Activated CD4-positive, alpha-beta T cell treated with anti-CD3 and anti-CD28 coated beads, Interleukin-2, amount 50 U/mL, for 1 hour (primary cell): ENCODE measurements at regions not wholly inside any gene's neighbourhood (a gene's known extent, or its start where the extent isn't known, plus 50 kb on each side); places are given as distances from the start of the nearest gene placed in this dataset.

Experiments
- DNase-seq: peaks from one replicate; pipeline ENCODE4 v3.0.0-alpha.2; 2020

DNA sequence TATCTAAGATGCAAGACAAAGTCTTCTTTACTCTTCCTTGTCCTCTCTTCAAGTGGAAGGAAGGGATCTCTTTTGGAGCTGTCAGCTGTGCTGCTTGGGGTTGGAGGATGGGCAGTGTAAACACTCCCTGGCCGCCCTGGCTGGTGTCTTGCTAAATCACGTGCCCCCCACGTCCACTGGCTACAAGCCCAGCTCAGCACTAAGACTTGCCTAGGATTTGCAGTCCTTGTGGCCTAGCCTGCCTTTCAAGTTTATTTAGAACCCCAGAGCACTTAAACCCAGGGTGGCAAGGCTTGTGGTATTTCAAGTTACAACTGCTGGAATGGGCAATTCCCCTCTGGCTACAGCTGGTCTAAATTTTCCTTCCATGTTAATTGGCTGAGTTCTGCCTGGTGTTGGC lies 272.4 kb upstream of the MYO3A start:
- DNase-seq, result no peak

DNA sequence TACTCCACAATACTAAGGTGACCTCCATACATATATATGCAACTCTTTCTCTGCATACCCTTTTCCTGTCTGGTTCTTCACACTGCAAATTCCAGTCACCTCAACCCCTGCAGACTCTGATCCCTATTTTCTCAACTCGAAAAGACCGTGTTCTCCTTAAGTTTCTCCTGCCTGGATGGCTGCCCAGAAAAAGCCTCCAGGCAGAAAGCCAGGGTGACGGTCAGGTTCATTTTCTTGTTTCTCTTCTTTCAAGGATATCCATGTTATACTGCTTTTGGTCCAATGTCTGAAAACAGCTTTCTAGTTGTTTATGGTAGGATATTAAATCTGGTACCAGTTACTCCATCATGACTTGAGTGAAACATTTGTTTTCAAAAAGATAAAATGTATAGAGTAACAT lies 267.8 kb upstream of the MYO3A start:
- no peak for DNase-seq

DNA sequence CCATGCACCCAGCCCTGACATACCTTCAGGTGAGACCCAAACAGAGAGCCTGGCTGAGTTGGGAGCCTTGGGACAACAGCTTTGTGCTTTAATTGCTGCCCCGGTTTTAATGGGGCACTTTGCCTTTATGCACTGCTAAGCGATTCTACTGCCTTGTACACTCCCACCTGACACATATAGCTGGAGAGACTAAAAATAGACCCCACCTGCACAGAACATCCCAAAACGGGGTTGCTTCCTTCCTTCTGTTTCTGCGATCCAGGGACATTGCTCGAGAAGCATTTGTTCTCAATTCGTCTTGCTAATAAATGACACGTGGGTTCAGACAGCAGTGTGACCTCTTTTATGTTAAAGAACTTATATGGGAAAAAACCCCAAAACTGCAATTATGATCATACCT lies 258.8 kb upstream of the MYO3A start:
- no peak for DNase-seq

DNA sequence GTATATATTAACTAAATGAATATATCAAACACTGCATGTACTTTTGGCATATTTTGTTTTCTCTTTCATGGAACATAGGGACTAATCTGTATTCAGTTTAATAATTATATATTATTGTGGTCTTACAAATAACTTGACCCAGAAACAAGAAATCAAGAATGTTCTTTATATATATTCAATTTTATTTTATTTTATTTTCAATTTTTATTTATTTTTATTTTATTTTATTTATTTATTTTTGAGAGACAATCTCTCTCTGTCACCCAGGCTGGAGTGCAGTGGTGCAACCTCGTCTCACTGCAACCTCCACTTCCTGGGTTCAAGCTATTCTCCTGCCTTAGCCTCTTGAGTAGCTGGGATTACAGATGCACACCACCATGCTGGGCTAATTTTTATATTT lies 258.4 kb upstream of the MYO3A start:
- DNase-seq, result no peak

DNA sequence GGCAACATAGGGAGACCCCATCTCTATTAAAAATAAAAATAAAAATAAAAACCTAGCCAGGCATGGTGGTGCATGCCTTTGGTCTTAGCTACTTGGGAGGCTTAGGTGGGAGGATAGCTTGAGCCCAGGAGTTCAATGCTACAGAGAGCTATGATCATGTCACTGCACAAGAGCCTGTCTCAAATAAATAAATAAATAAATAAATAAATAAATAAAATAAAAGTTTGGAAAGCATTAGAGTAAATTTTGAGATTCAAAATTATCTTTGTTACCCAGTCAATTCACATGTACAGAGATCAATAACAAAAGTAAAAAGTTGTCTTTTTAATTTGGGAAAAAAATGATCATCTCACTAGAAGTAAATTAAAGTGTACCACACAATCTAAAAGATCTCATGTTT lies 255.8 kb upstream of the MYO3A start:
- no peak for DNase-seq

DNA sequence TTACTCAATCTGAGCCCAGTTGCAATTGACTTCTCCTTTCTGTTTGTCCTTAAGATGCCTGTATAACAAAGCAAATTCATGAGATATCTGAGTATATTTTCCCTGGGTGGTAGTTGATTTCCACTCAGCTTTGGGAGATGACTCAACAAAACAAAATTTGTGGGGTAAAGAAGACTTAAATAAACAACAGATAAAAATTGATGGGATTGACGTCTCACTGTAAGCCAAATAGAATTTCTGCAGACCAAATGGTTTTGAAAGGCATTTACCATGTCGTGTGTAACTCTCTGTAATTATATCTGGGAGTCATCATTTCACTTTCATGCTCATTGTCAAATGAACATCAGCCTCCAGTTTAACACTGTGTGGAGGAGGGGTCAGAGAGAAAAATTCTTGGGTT lies 255.4 kb upstream of the MYO3A start:
- no peak for DNase-seq

DNA sequence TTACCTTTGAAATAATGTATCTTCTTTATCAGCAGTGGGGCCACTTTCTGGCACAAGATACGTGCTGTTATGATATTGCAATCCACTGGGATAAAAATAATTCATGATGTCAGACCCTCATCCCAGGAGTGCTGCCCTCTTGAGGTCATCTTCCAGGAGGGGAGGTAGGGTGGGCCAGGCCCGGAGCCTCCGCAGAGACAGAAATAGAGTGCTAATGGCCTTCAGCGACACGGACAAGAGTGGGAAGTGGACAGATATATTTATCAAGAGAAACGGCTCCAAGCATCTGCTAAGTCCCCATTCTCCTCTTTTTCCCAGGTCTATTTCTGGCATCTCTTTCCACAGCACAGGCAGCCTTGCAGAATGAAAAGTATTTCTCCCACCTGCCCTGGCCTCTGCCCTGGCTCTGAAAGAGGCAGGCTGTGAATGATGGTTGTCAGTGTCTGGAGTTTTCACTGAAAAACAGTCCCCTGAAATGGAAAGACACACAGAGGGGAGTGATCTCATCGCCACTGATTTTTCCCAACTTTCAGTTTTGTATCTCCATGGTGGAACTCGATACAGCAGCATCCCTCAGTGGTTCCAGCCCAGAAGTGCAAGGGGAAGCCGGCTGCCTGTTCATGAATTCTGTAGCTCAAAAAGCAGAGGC lies 251.7 kb upstream of the MYO3A start:
- no peak for DNase-seq

DNA sequence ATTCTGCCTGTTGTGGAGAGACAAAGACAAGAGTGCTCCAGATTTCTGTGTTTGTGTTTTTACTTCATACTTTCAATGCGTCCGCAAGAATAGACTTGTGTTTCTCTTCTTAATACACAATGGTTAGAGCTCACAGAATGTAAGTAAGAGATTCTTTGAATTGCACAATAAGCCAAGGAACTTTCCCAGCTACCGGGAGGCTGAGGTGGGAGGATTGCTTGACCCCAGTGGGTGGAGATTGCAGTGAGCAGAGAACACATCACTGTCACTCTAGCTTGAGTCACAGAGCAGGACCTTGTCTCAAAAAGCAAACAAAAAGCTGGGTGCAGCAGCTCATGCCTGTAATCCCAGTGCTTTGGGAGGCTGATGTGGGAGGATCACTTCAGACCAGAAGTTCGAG lies 250.7 kb upstream of the MYO3A start:
- no peak for DNase-seq

DNA sequence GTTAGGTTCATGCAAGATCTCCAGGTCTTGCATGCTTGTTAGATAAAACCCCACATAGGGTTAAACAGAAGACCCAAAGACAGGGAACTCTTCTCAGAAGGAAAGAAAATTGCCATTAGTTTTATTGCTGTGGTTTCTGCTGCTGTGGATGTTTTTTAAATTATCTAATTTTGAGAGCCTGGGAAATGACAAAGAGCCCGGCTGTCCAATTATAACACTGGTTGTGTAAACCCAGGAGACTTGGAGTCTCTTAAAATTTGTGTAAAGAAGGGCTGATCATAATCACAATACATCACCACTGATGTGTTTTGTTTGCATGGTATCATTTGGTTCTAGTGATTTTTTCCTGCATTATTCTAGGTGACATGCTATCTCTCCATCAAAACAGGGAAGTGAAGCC lies 246.5 kb upstream of the MYO3A start:
- DNase-seq, result no peak

DNA sequence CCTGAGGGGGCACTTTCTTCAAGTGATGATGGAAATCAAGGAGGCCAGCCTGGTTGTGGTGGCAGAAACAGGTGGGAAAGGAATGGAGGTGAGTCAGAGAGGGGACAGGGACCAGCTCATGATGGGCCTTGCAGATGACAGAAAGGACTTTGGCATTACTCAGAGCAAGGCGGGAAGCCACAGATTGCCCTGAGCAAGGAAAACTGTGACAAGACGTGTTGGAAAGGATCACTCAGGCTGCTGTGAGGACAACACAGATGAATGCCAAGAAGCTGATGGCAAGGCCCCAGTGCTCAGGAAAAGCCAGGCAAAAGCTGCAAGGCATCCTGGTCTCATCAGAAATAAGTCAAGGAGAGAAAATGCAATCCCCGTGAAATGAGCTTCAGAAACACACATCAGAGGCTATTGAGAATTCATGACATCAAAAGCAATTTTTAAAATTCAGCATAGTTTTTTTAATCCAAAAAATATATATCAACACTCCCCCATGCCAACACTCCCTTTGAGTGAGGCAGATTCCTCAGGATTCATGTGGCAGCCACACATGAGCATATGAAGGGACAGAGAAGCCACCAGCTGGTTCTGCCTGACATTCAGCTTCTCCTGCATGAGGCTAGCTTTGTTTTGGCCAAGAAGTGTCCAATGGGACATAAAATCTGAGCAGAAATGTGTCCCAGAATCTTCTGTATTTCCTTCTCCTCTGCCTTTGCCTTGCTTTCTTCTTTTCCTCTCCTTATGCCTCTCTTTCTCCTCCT lies 244.5 kb upstream of the MYO3A start:
- DNase-seq, result no peak

DNA sequence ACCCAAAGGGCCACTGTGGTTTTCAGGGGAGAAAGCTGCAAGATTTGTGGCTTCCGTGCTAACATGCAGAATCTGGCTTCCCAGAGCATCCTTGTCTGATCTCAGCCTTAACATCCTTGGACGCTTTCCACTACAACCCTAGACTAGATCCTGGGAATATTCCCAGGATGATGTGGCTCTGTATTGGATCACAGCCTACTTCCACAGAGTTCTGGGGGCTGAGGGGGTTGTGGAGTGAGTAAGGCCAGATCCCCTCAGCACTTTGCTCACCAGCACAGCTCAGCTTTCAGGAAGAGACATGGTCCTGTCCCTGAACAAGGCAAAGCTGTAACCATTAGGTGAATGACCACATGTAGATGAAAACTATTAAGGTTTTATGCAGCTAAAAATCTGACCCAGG lies 241.3 kb upstream of the MYO3A start:
- DNase-seq, result no peak

DNA sequence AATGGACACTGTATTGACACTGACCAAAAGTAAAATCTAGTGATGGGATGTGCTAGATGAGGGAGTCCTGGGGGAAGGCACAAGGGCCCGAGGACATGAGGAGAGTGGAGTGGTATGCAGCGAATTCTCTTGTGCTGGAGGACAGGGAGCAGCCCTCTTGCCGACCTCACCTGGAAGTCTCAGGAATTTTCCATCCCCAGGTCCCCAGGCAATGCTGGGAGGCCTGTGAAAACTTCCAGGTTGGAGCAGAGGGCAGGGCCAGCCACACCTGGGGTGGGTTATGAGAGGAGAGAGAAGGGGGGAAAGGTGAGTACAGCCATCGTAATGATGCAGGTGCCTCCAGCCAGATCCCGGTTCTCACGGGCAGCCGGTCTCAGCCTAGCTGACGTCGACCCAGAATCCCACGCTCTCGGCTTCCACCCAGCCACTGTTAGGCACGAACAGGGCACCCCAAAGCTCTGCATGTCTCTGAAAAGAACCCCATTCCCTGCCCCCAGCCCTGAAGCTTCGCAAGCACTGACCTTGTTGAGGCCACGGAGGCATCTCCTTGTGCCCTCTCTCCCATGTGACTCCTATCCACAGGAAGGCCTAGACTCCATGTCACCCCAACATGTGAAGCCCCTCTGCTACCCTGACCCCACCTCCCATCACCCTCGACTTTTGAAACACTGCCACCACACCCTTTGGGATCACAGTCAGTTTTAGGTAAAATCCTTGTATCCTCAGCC lies 239.7 kb upstream of the MYO3A start:
- no peak for DNase-seq

DNA sequence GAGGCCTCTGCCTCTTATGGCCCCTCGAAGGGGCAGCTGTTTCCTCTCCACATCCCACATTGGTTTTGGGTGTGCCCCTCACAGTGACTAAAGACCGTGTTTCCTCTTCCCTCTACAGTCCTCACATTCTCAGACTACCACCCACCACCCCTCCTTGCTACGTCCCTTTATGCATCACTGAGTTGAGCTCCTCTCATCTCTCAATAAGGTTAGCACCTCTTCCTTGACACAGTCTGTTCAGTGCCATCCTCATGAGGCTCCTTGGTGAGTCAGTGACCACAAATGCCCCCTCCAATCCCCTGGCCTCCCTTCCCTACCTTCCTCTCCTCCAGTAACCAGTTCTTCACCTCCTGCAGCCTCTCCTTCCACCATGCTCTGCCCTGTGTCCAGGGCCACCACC lies 239.1 kb upstream of the MYO3A start:
- no peak for DNase-seq

DNA sequence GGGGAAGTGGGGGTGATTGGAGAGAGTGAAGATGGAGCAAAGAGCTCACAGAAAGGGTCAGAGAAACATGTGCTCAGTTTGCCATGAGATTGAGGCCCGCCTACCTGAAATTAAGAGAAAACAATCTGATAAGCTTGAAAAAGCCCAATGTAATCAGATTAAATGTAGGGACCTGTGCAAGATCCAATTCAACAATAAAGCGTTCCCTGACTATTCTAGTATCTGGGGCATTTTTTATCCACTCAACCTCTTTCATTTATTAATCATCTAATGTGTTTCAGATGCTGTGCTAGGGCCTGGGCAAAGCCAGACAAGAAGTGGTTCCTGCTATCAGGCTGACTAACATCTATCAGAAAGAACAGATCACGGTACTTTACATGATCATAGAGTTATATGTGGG lies 238.4 kb upstream of the MYO3A start:
- no peak for DNase-seq

DNA sequence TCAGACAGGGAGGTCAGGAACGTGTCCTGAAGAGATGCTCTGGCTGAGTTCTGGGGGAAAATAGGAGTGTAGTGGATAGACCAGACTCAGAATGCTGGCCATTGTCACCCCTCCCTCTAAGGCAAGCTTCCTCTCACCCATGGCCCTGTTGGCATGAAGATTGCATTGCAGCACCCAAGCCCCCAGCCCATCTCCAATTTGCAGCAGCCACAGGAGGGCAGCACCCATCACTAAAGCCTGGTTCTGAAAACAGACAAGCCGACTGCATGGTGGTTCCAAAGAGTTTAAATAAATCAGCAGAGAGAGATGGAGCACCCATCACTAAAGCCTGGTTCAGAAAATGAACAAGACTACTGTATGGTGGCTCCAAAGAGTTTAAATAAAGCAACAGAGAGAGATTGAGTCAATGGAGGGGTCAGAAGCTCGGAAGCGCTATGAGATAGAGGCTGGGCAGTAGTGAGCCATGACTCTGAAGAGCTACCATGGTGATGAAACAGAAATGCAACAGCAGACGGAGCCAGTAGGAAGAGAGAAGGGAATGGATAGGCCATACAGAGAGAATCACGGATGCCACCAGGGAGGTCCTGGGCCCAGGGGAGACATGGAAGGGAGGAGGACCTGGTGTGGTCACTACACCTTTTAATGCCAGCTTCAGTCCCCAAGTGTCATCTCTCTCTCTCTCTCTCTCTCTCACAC lies 237.9 kb upstream of the MYO3A start:
- DNase-seq, result no peak

DNA sequence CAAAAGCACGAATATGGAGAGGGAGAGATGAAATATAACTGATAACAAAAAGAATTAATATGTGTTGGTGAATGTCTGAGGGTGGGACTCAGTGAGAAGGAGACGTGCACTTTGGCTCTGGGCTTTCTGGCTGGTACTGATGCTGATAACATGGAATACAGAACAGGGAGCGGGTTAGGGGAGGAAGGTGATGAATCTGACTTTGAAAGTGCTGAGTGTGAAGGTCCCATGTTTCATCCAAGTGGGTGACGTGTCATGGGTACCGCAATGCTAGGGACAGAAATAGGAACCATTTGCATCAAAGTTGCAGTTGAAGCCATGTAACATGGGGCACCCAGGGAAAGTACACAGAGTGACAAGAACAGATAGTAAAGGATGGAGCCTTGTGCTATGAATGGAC lies 236.6 kb upstream of the MYO3A start:
- DNase-seq, result no peak

DNA sequence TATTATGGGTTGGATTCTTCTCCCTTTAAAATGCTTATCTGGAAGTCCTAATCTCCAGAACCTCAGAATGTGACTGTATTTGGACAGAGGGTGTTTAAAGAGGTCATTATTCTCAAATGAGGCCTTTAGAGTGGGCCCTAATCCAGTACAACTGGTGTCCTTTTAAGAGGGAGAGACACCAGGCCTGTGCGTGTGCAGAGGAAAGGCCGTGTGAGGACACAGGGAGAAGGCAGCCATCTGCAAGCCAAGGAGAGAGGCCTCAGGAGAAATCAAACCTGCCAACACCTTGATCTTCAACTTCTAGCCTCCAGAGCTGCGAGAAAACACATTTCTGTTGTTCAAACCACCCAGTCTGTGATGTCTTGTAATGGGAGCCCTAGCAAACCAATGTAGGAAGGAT lies 235.4 kb upstream of the MYO3A start:
- DNase-seq, result no peak

DNA sequence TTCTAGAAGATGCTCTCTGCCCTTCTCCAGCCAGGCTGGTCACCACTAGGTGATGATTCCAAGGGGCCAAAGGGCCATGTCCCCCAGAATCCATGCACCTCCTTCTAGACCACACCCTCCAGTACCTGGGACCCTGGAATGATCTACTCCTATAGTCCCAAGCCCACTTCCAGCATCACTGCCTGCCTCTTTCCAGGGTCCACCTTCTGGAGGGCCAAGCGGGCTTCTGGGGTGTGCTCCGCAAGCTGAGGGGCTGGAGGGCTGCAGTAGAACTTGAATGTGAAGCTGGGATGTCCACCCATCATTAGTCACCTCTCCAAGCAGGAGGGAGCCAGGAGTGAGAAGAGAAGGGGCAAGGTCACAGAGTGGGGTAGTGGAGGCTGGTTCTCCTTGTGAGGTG lies 234.4 kb upstream of the MYO3A start:
- DNase-seq, result no peak

DNA sequence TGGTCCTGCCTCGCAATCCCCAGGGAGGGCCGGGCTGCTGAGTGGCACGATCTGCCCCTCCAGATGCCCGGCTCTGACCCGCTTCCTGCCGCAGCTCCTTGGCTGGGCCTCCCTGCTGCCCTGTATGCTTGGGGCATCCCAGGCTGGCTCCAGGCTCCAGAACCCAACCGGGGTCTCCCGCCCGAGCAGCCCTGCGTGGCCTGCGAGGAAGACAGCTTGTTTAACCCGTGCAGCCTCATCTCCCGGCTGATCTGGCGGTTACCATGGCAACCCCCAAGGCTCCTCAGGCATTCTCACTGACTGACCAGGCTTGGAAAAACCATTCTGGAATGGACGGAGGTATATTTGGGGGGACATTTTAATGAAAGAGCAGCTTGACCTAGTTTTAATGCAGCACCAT lies 232.4 kb upstream of the MYO3A start:
- DNase-seq, result no peak

DNA sequence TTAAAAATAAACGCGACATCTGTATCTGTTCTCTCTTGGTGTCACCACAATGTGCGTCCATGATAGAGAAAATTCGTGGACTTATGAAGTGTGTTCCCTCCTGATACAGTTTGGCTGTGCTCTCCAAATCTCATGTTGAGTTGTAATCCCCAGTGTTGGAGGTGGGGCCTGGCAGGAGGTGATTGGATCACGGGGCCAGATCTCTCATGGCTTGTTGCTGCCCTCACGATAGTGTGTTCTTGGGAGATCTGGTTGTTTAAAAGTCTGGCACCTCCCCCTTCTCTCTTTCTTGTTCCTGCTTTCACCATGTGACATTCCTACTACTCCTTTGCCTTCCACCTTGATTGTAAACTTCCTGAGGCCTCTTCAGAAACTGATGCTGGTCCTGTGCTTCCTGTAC lies 229.4 kb upstream of the MYO3A start:
- no peak for DNase-seq

DNA sequence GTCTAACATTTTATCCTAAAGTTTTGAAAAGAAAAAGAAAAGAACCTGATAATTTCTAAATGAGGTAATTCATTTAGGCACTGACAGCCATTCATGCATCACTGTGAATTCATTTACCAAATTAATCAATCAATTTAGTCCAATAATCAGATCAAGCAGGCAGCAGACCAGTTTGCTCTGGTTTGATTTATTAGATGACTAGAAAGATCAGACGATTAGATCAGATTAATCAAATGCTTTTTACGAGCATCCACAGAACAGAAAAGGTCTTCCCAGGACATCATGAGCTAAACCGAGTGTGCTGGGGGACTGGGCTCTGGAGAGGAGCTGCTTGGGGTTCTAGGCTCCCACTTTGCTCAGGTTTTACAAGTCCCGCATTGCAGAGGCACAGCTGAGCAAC lies 226.5 kb upstream of the MYO3A start:
- DNase-seq, result no peak

DNA sequence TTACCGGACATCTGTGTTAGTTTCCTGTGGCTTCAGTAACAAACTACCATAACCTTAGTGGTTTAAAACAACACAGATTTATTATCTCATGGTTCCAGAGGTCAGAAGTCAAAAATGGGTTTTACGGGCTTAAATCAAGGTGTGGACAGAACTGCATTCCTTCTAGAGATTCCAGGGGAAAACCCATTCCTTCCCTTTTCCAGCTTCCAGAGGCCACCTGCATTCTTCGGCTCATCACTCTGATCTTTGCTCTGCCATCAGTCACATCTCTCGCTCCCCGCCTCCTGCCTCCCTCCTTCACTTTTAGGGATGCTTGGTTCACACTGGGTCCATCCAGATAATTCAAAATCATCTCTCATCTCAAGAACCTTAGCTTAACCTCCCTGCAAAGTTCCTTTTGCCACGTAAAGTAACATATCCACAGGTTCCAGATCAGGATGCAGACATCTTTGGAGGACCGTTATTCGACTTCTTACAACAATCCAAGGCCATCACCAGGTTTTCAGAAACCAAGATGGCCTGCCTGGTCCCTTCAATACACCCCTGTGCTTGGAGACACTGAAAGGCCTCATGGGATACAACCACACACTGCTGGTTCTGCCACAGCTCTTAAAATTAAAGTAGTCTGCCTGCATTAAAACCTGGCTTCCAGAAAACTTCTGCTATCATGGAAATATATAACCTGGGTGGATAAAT lies 225.9 kb upstream of the MYO3A start:
- no peak for DNase-seq

DNA sequence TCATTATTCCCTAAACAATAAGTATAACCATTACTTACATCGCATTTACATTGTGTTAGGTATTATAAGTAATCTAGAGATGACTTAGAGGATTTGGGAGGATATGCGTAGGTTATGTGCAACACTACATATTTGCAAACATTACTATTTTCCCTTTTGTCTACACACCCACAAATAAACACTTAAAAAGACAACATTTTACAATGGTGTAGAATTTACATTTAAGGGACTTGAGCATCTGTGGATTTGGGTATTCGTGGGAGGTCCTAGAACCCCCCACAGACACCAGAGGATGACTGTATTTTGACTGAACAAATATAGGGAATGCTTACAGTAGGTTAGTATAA lies 220.2 kb upstream of the MYO3A start:
- DNase-seq, result no peak
